ENCODE measurements at regions not wholly inside any gene's neighbourhood (a gene's known extent, or its start where the extent isn't known, plus 50 kb on each side); places are given as distances from the start of the nearest gene placed in this dataset.
"Not testable (repeated sequence)": the region's sequence is repeated elsewhere in the genome, so short reads cannot be mapped to it uniquely, and the experiment has no call there.

DNA sequence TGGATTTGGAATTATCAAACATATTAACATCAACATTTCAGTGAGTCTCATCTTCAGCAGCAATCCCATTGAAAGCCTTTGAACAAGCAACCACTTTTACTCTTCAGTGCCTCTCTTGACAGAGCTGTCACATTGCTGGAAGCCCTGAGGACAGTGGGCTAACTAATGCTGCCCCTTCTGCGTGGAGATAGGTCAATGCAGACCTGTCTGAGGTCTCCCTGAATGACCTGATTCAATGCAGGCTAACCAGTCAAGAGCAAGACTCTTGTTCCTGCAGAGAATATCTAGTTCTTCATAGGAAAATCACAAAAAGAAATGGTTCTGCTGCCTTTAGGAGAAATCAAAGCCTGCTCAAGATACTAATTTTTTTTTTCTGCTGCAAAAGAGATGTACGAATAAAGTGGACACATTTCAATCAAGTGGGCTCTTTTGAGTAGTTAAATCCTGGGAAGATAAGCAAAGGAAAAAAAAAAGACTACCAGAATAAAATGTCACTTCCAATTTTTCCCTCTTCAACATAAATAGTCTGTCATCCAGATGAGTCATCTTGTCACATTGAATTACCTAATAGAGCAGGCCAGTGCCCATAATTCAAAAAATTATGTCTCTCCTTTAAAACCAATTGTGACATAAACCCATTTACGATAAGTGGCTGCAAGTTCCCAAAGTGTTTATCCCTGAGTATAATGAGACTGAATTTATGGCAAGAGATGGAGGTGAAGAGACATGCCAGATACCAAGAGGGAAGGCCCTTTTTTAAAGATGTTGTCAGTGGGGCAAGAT is 1269.0 kb upstream of the DDX18 start:
- intact Hi-C loops (cut with micrococcal nuclease), result no loop called here
- no peak overlapping the region for H3K4me3 ChIP-seq (replicated peaks in 1 of 3; ENCODE audit: insufficient read depth in 1 of 3, low read depth in 1 of 3, low read length in 3 of 3)
- FAIRE-seq (no peak), DNase-seq (ENCODE audit: low read depth, low spot score) (no peak)
- no TSS peak for BruUV-seq (replicated peaks)
- H3K79me2 ChIP-seq (ENCODE audit: control insufficient read depth, insufficient read depth, low read length), result no peaks in the 10 kb centered on the region
- H3K27ac ChIP-seq (ENCODE audit: insufficient read depth, low read depth, low read length), result no peak overlapping the region
- H2AFZ ChIP-seq (ENCODE audit: low read depth, low read length), result no peak overlapping the region
- ChIA-PET CTCF (no interaction called here), POLR2A (no interaction called here)
- H3K4me2 ChIP-seq (ENCODE audit: insufficient read depth, low read length), result no peak overlapping the region
- H4K20me1 ChIP-seq (replicated peaks; ENCODE audit: control insufficient read depth, extremely low read depth, insufficient read depth, low read length), result no peaks in the 10 kb centered on the region
- H3K9me1 ChIP-seq (replicated peaks; ENCODE audit: control insufficient read depth, extremely low read depth, insufficient read depth, low read length), result no peaks in the 10 kb centered on the region
- no peak overlapping the region for H3K9ac ChIP-seq (replicated peaks; ENCODE audit: extremely low read depth, insufficient read depth, low read length)
- H3K4me1 ChIP-seq (ENCODE audit: control insufficient read depth, extremely low read depth, insufficient read depth, low read length), result no peaks in the 10 kb centered on the region
- H3K9me3 ChIP-seq (replicated peaks; ENCODE audit: control insufficient read depth, insufficient read depth, low read length), result peaks cover under 1% of the 10 kb centered on the region
- H3K27me3 ChIP-seq (ENCODE audit: control insufficient read depth in 2 of 2, insufficient read depth in 2 of 2, low read length in 2 of 2), result no peaks in the 10 kb centered on the region
- dilution Hi-C loops (cut with MboI; ENCODE audit: extremely low pct_ligation_motif_present, low sequenced_read_pairs), result no loop called here
- TF ChIP-seq MYC (IDR thresholded peaks at IDR 0.05; ENCODE audit: low read depth, low read length), result no peak
- TF ChIP-seq, protein P1, sequence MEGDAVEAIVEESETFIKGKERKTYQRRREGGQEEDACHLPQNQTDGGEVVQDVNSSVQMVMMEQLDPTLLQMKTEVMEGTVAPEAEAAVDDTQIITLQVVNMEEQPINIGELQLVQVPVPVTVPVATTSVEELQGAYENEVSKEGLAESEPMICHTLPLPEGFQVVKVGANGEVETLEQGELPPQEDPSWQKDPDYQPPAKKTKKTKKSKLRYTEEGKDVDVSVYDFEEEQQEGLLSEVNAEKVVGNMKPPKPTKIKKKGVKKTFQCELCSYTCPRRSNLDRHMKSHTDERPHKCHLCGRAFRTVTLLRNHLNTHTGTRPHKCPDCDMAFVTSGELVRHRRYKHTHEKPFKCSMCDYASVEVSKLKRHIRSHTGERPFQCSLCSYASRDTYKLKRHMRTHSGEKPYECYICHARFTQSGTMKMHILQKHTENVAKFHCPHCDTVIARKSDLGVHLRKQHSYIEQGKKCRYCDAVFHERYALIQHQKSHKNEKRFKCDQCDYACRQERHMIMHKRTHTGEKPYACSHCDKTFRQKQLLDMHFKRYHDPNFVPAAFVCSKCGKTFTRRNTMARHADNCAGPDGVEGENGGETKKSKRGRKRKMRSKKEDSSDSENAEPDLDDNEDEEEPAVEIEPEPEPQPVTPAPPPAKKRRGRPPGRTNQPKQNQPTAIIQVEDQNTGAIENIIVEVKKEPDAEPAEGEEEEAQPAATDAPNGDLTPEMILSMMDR (IDR thresholded peaks at IDR 0.05; ENCODE audit: extremely low read depth in 1 of 2, insufficient read depth in 1 of 2, low read depth in 1 of 2, low read length in 2 of 2), result no peak
- TF ChIP-seq FOS (IDR thresholded peaks at IDR 0.05; ENCODE audit: borderline replicate concordance, insufficient read depth, low read length), result no peak
- no peak for TF ChIP-seq GATA2 (IDR thresholded peaks at IDR 0.05; ENCODE audit: insufficient read depth, insufficient read length, low read depth, low read length)
- TF ChIP-seq JUN (IDR thresholded peaks at IDR 0.05; ENCODE audit: borderline replicate concordance, insufficient read depth, insufficient read length, low read depth), result no peak
- TF ChIP-seq, protein P2, sequence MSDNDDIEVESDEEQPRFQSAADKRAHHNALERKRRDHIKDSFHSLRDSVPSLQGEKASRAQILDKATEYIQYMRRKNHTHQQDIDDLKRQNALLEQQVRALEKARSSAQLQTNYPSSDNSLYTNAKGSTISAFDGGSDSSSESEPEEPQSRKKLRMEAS (IDR thresholded peaks at IDR 0.05; ENCODE audit: insufficient read depth, insufficient read length), result no peak
- H3K36me3 ChIP-seq (ENCODE audit: control insufficient read depth in 2 of 2, extremely low read depth in 1 of 2, insufficient read depth in 2 of 2, low read length in 2 of 2), result no peaks in the 10 kb centered on the region

GRCh38 chr2:116552738-116553419 is 1261.6 kb upstream of the DDX18 start:
- H3K9ac ChIP-seq (replicated peaks; ENCODE audit: extremely low read depth, insufficient read depth, low read length); H3K36me3 ChIP-seq (ENCODE audit: control insufficient read depth in 2 of 2, extremely low read depth in 1 of 2, insufficient read depth in 2 of 2, low read length in 2 of 2); dilution Hi-C loops (cut with MboI; ENCODE audit: extremely low pct_ligation_motif_present, low sequenced_read_pairs); H4K20me1 ChIP-seq (replicated peaks; ENCODE audit: control insufficient read depth, extremely low read depth, insufficient read depth, low read length); H3K4me2 ChIP-seq (ENCODE audit: insufficient read depth, low read length); POLR2A ChIA-PET; H3K27me3 ChIP-seq (ENCODE audit: control insufficient read depth in 2 of 2, insufficient read depth in 2 of 2, low read length in 2 of 2); H2AFZ ChIP-seq (ENCODE audit: low read depth, low read length); H3K27ac ChIP-seq (ENCODE audit: insufficient read depth, low read depth, low read length); H3K9me3 ChIP-seq (replicated peaks; ENCODE audit: control insufficient read depth, insufficient read depth, low read length); DNase-seq (ENCODE audit: low read depth, low spot score); BruUV-seq (replicated peaks); H3K4me1 ChIP-seq (ENCODE audit: control insufficient read depth, extremely low read depth, insufficient read depth, low read length); intact Hi-C loops (cut with micrococcal nuclease); H3K4me3 ChIP-seq (replicated peaks in 1 of 3; ENCODE audit: insufficient read depth in 1 of 3, low read depth in 1 of 3, low read length in 3 of 3); FAIRE-seq; H3K9me1 ChIP-seq (replicated peaks; ENCODE audit: control insufficient read depth, extremely low read depth, insufficient read depth, low read length); H3K79me2 ChIP-seq (ENCODE audit: control insufficient read depth, insufficient read depth, low read length); CTCF ChIA-PET: not testable (repeated sequence)
